HepG2 (cell line): ENCODE measurements at regions not wholly inside any gene's neighbourhood (a gene's known extent, or its start where the extent isn't known, plus 50 kb on each side); places are given as distances from the start of the nearest gene placed in this dataset.

ENCODE experiments used
- ATAC-seq: fragments of 200-7000 bp; cut with Tn5 transposase; 3 replicates; pipeline ENCODE4 v1.9.1; 2020; ENCODE audit warnings: mild to moderate bottlenecking, moderate library complexity
- BruUV-seq: library from RNA; stranded (reverse); fragments of 400-500 nt; replicated peaks from 2 replicates; lab custom pipeline; 2021; lab: Mats Ljungman, UMichigan
- CTCF ChIA-PET: fragments of 300-600 bp; formaldehyde crosslinking; extraction: SDS; loops from one replicate; lab custom pipeline; 2021; ENCODE audit warnings: low total read pairs, inconsistent platforms, low intra/inter-chr PET ratio; lab: Yijun Ruan, JAX
- POLR2A ChIA-PET: fragments of 350-600 bp; sonication (Branson Sonifier 250); formaldehyde crosslinking; loops from one replicate; lab custom pipeline; 2020; ENCODE audit warnings: antibody characterized with exemption, inconsistent platforms; lab: Yijun Ruan, JAX
- DNase-seq: peaks from one replicate; pipeline ENCODE4 v3.0.0-alpha.2; 2015; ENCODE audit warnings: low spot score
- FAIRE-seq: peaks from 3 replicates; lab custom pipeline; 2011; peaks lifted over from hg19 to GRCh38; lab: Jason Lieb, UNC
- H2AFZ ChIP-seq: one replicate; pipeline ENCODE4 v1.6.1; 2011; ENCODE audit warnings: low read length, inconsistent platforms
- H3K27ac ChIP-seq: fragments of 300-600 bp; 3 replicates; pipeline ENCODE4 v1.8.0; 2011; ENCODE audit warnings: mixed run types, mild to moderate bottlenecking, mixed read lengths, low read length, inconsistent platforms; ENCODE audit not compliant: insufficient read depth; ENCODE audit errors: extremely low read length
- H3K27me3 ChIP-seq, 2 experiments: fragments of 200-600 bp in 1 of 2; 2 replicates in 1 of 2; 3 replicates in 1 of 2; pipeline versions ENCODE4 v1.6.0 to v1.8.0; 2011; ENCODE audit warnings: low read length in 2 of 2, mild to moderate bottlenecking in 2 of 2, moderate library complexity in 2 of 2, inconsistent platforms in 1 of 2; ENCODE audit not compliant: insufficient read depth in 2 of 2, control insufficient read depth in 1 of 2
- H3K36me3 ChIP-seq, 2 experiments: fragments of 200-600 bp in 1 of 2; replicated peaks in 1 of 2; 2 replicates in 1 of 2; 3 replicates in 1 of 2; pipeline versions ENCODE4 v1.5.1 to v1.8.0; 2011; ENCODE audit warnings: low read length in 2 of 2, inconsistent platforms in 1 of 2; ENCODE audit not compliant: insufficient read depth in 2 of 2, control insufficient read depth in 1 of 2
- H3K4me1 ChIP-seq: 2 replicates; pipeline ENCODE4 v1.5.1; 2012; ENCODE audit warnings: low read length, inconsistent platforms; ENCODE audit not compliant: insufficient read depth
- H3K4me2 ChIP-seq: 2 replicates; pipeline ENCODE4 v1.6.0; 2011; ENCODE audit warnings: low read depth, low read length, inconsistent platforms
- H3K4me3 ChIP-seq, 3 experiments: fragments of 200-600 bp in 1 of 3; sonication (generic), shearing (Covaris generic) in 1 of 3; replicated peaks in 1 of 3; 2 replicates each; pipeline ENCODE4 v1.5.1; 2011 to 2016; ENCODE audit warnings: low read length in 3 of 3, inconsistent platforms in 2 of 3, low read depth in 2 of 3, mild to moderate bottlenecking in 2 of 3, control low read depth in 1 of 3, mixed read lengths in 1 of 3; ENCODE audit not compliant: insufficient read depth in 1 of 3
- H3K79me2 ChIP-seq: one replicate; pipeline ENCODE4 v1.6.1; 2011; ENCODE audit warnings: low read length, inconsistent platforms; ENCODE audit not compliant: insufficient read depth
- H3K9ac ChIP-seq: 2 replicates; pipeline ENCODE4 v1.6.0; 2011; ENCODE audit warnings: mild to moderate bottlenecking, low read depth, low read length, inconsistent platforms; ENCODE audit not compliant: insufficient read depth
- H3K9me3 ChIP-seq: 2 replicates; pipeline ENCODE4 v1.5.1; 2012; ENCODE audit warnings: mild to moderate bottlenecking, low read length
- H4K20me1 ChIP-seq: 2 replicates; pipeline ENCODE4 v1.6.0; 2011; ENCODE audit warnings: inconsistent platforms, mild to moderate bottlenecking, low read length, moderate library complexity; ENCODE audit not compliant: insufficient read depth
- CENPX ChIP-seq: sonication (generic); formaldehyde crosslinking; IDR thresholded peaks from 2 replicates; pipeline ENCODE4 v1.9.0; 2021; ENCODE audit warnings: mild to moderate bottlenecking, missing genetic modification reagents, moderate library complexity
- ETV5 ChIP-seq: IDR thresholded peaks from 2 replicates; pipeline ENCODE4 v1.6.1; 2018; ENCODE audit warnings: missing biosample characterization, missing genetic modification reagents, inconsistent platforms, borderline replicate concordance
- GZF1 ChIP-seq: sonication (generic); formaldehyde crosslinking; IDR thresholded peaks from 2 replicates; pipeline ENCODE4 v1.5.1; 2020; ENCODE audit warnings: mild to moderate bottlenecking, missing genetic modification reagents
- HNF1B ChIP-seq: sonication (generic); formaldehyde crosslinking; IDR thresholded peaks from 2 replicates; pipeline ENCODE4 v1.5.1; 2020; ENCODE audit warnings: mild to moderate bottlenecking, moderate library complexity, missing genetic modification reagents
- HNF4G ChIP-seq, 2 experiments: sonication (generic) in 1 of 2; formaldehyde crosslinking in 1 of 2; IDR thresholded peaks; 2 replicates each; pipeline versions ENCODE4 v1.4.0 to v1.6.1; 2011 to 2020; ENCODE audit warnings: borderline replicate concordance in 2 of 2, low read depth in 2 of 2, mild to moderate bottlenecking in 2 of 2, low read length in 1 of 2, missing genetic modification reagents in 1 of 2, moderate library complexity in 1 of 2
- PCBP1 ChIP-seq: fragments of 200-400 bp; formaldehyde crosslinking; IDR thresholded peaks from 2 replicates; pipeline ENCODE4 v1.6.1; 2017; ENCODE audit warnings: mild to moderate bottlenecking, low read depth, low read length, borderline replicate concordance
- PPARG ChIP-seq: conservative IDR thresholded peaks from 2 replicates; pipeline ENCODE4 v1.6.1; 2016; ENCODE audit warnings: missing biosample characterization, missing genetic modification reagents
- STAG1 ChIP-seq: sonication (generic); formaldehyde crosslinking; IDR thresholded peaks from 2 replicates; pipeline ENCODE4 v1.4.0; 2020; ENCODE audit warnings: missing genetic modification reagents
- ZMAT5 ChIP-seq: sonication (generic); formaldehyde crosslinking; IDR thresholded peaks from 2 replicates; pipeline ENCODE4 v1.5.0; 2020; ENCODE audit warnings: mild to moderate bottlenecking, low read depth, missing genetic modification reagents, borderline replicate concordance
- ZNF362 ChIP-seq: sonication (generic); formaldehyde crosslinking; IDR thresholded peaks from 2 replicates; pipeline ENCODE4 v1.4.0; 2020; ENCODE audit warnings: missing genetic modification reagents, mild to moderate bottlenecking, borderline replicate concordance
- ZNF644 ChIP-seq: IDR thresholded peaks from 2 replicates; pipeline ENCODE4 v1.6.1; 2016; ENCODE audit warnings: low read depth
- WGBS: methylation state at CpG from one replicate; pipeline ENCODE4 v1.1.6; 2017; ENCODE audit warnings: low lambda C conversion rate; 5-methylcytosine and 5-hydroxymethylcytosine counted together
- in situ Hi-C: cut with HindIII; loops from 2 replicates; pipeline ENCODE4 v1.10.0; 2017; ENCODE audit warnings: low pct_unique_long_range_greater_than_20kb; ENCODE audit not compliant: extremely low pct_ligation_motif_present
- intact Hi-C: fragments of 100-400 bp; cut with micrococcal nuclease; formaldehyde crosslinking; loops from one replicate; pipeline ENCODE4 v1.10.0; 2022; ENCODE audit not compliant: unreplicated experiment

DNA sequence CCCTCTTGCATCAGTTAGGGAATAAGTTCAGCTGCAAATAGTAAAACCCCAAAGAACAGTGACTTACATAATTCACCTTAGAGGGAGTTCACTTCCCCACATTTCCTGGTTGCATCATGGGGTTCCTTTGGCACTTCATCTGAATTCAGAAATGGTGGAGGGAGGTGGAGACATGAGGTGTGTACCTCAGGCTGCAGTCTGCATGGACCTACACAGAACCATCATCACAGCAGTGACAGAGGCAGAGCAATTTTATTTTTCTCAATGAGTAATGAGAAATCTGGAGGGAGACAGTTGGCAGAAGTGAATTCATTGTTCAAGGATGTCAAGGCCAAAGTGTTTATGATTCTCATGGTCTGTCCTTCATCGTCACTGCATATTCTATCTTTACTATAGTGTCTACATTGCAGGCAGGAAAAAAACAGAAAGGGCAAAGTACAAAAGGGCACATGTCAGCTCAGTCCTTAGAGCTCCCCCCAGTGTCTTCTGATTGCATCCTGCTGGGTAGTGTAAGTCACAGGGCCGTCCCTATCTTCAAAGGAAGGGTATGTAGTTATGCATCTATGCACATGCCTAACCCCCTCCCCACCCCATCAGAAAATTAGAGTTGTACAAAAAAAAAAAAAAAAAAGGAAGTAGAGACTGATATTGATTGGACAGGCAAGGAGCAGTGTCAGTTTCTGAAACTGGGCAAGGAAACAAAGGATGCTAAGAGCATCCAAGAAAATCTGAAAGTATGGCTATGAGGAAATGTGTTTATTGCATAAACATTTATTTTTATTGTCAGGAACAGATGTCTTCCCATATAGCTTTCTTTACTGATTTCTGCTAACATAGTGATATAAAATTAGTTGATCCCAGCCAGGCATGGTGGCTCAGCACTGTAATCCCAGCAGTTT lies 132.7 kb upstream of the APC start (continued):
- no peak for TF ChIP-seq GZF1 (CRISPR knock-in tag)
- TF ChIP-seq HNF4G (IDR thresholded peaks at IDR 0.05; ENCODE audit: borderline replicate concordance, low read depth, low read length), result peak; percentile 95
- peak; percentile 84; the same call in 1 of the 2 replicates for TF ChIP-seq HNF4G (CRISPR knock-in tag; IDR thresholded peaks at IDR 0.05; ENCODE audit: borderline replicate concordance, low read depth)
- TF ChIP-seq ETV5 (CRISPR knock-in tag), result 0 out of 2 replicates have a peak, but pooled peaks have one; percentile 11
- peak; percentile 61 for TF ChIP-seq STAG1
- peak; percentile 96 for TF ChIP-seq ZNF362 (CRISPR knock-in tag)
- TF ChIP-seq PPARG (CRISPR knock-in tag), result 0 out of 2 replicates have a peak, but pooled peaks have one; percentile 11
- peak; percentile 17; the same call in 1 of the 2 replicates for TF ChIP-seq ZNF644

GRCh38 chr5:112608975-112609374 lies 128.7 kb upstream of the APC start:
- in situ Hi-C loops (loop anchor here (10.0 kb wide), 1 partner anchor 54 kb away; no protein-coding TSS in a partner anchor), intact Hi-C loops (no loop called here)
- ChIA-PET POLR2A (no interaction called here), CTCF (no interaction called here)
- peaks cover 9% of the 10 kb centered on the region for H3K4me1 ChIP-seq
- TF ChIP-seq HNF1B (CRISPR knock-in tag) (no peak), ZMAT5 (CRISPR knock-in tag) (no peak), PCBP1 (no peak), CENPX (CRISPR knock-in tag) (no peak)
- no peak overlapping the region for H2AFZ ChIP-seq
- ATAC-seq (no peak), FAIRE-seq (no peak), DNase-seq (no peak)
- H3K9ac ChIP-seq, result no peak overlapping the region
- no peaks in the 10 kb centered on the region for H4K20me1 ChIP-seq
- no peak overlapping the region for H3K27ac ChIP-seq
- H3K79me2 ChIP-seq, result no peaks in the 10 kb centered on the region
- H3K27me3 ChIP-seq, result no peaks in the 10 kb centered on the region
- H3K9me3 ChIP-seq, result no peaks in the 10 kb centered on the region
- H3K36me3 ChIP-seq, result no peaks in the 10 kb centered on the region
- BruUV-seq, result no TSS peak
- 0% methylated on average over 1 of the region's 1 CpG for WGBS
- H3K4me2 ChIP-seq, result no peak overlapping the region
- no peak overlapping the region for H3K4me3 ChIP-seq
